ENCODE measurements at regions not wholly inside any gene's neighbourhood (a gene's known extent, or its start where the extent isn't known, plus 50 kb on each side); places are given as distances from the start of the nearest gene placed in this dataset.

DNA sequence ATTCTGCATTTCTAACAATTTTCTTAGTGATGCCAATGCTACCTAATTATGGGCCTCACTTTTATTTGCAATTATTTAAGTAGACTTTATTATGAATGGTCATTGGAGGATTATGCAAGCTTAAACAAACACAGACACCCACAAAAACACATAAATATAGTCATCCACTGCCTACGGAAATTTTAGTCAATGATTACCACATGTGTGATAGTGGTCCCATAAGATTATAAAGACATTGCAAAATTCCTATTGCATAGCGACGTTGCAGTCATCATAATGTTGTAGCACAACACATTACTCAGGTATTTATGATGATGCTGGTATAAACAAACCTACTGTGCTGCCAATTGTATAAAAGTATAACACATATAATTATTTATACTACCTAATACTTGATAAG lies 247.8 kb upstream of the ALCAM start:
- Histone ChIP-seq H3K9ac (ENCODE audit: control insufficient read depth, insufficient read depth, low read length) (no peak overlapping the region), H3K27me3 (replicated peaks in 1 of 2; ENCODE audit: control insufficient read depth in 2 of 2, insufficient read depth in 2 of 2, low read length in 1 of 2) (no peaks in the 10 kb centered on the region), H3K4me3 (no peak overlapping the region), H3K4me2 (ENCODE audit: control insufficient read depth, insufficient read depth) (no peak overlapping the region), H2AFZ (ENCODE audit: control insufficient read depth, low read depth, low read length) (no peak overlapping the region), H4K20me1 (ENCODE audit: control insufficient read depth, insufficient read depth) (no peaks in the 10 kb centered on the region), H3K4me1 (ENCODE audit: control insufficient read depth, insufficient read depth, low read length) (no peaks in the 10 kb centered on the region), H3K79me2 (ENCODE audit: control insufficient read depth, insufficient read depth, low read length) (no peaks in the 10 kb centered on the region), H3K36me3 (ENCODE audit: control insufficient read depth in 2 of 2, insufficient read depth in 2 of 2, low read length in 1 of 2) (no peaks in the 10 kb centered on the region), H3K27ac (ENCODE audit: control insufficient read depth, insufficient read depth) (no peak overlapping the region), H3K9me3 (replicated peaks; ENCODE audit: control insufficient read depth, insufficient read depth, low read length) (no peaks in the 10 kb centered on the region)
- POLR2A ChIA-PET: no interaction called here
- ATAC-seq: no peak
- FAIRE-seq: peak; percentile 66
- intact Hi-C loops (cut with micrococcal nuclease; ENCODE audit: unreplicated experiment) (no loop called here), in situ Hi-C loops (cut with MboI) (no loop called here)
- WGBS (ENCODE audit: insufficient coverage, insufficient replicate concordance, low lambda C conversion rate, missing lambda C conversion rate): 40% methylated on average over 3 of the region's 3 CpGs
- CTCF ChIA-PET: no interaction called here
- BruUV-seq (replicated peaks): no TSS peak
- SMC1A ChIA-PET (ENCODE audit: uncharacterized antibody, unreplicated experiment): no interaction called here
- DNase-seq (ENCODE audit: low read depth, low spot score): no peak
- TF ChIP-seq FOXM1 (IDR thresholded peaks at IDR 0.05; ENCODE audit: low read depth, low read length): no peak
- no peak for TF ChIP-seq PML (IDR thresholded peaks at IDR 0.05; ENCODE audit: low read length)
- TF ChIP-seq MEF2B (IDR thresholded peaks at IDR 0.05; ENCODE audit: partially characterized antibody, poor library complexity, severe bottlenecking): no peak
- no peak for TF ChIP-seq SIX5 (IDR thresholded peaks at IDR 0.05; ENCODE audit: low read depth, low read length, severe bottlenecking)
- TF ChIP-seq NFXL1 (IDR thresholded peaks at IDR 0.05; ENCODE audit: borderline replicate concordance): no peak
- TF ChIP-seq BMI1 (IDR thresholded peaks at IDR 0.05; ENCODE audit: borderline replicate concordance): no peak
- TF ChIP-seq PAX8 (IDR thresholded peaks at IDR 0.05): no peak
- RAD21 ChIA-PET (ENCODE audit: unreplicated experiment): no interaction called here

DNA sequence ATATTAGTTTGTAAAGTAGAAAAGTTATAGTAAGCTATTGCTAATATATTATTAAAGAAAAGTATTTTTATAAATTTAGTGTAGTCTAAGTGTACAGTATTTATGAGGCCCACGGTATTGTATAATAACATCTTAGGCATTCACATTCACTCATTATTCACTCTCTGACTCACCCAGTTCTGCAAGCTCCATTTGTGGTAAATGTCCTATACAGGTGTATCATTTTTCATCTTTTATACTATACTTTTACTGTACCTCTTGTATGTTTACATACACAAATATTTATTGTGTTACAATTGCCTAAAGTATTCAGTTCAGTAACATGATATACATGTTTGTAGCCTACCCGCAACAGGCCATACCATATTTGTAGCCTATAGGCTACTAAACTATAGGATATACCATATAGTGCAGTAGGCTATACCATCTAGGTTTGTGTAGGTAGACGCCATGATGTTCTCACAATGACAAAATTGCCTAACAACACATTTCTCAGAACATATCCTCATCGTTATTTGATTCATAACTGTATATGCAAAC lies 246.8 kb upstream of the ALCAM start:
- TF ChIP-seq TCF12 (IDR thresholded peaks at IDR 0.05; ENCODE audit: low read depth, low read length) (no peak), NR2C2 (IDR thresholded peaks at IDR 0.05; ENCODE audit: borderline replicate concordance, control insufficient read depth, insufficient read length, low read depth) (no peak), HDGF (IDR thresholded peaks at IDR 0.05) (no peak), BACH1 (IDR thresholded peaks at IDR 0.05; ENCODE audit: borderline replicate concordance) (no peak), TARDBP (IDR thresholded peaks at IDR 0.05; ENCODE audit: borderline replicate concordance) (no peak), POLR2A (IDR thresholded peaks at IDR 0.05; ENCODE audit: low read depth, low read length) (no peak), TCF3 (IDR thresholded peaks at IDR 0.05; ENCODE audit: borderline replicate concordance, insufficient read depth, low read depth, low read length) (no peak), RELA (IDR thresholded peaks at IDR 0.05; ENCODE audit: borderline replicate concordance, partially characterized antibody) (no peak)
- TF ChIP-seq, protein P1, sequence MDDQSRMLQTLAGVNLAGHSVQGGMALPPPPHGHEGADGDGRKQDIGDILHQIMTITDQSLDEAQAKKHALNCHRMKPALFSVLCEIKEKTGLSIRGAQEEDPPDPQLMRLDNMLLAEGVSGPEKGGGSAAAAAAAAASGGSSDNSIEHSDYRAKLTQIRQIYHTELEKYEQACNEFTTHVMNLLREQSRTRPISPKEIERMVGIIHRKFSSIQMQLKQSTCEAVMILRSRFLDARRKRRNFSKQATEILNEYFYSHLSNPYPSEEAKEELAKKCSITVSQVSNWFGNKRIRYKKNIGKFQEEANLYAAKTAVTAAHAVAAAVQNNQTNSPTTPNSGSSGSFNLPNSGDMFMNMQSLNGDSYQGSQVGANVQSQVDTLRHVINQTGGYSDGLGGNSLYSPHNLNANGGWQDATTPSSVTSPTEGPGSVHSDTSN (IDR thresholded peaks at IDR 0.05; ENCODE audit: insufficient replicate concordance, low read depth, low read length): no peak
- intact Hi-C loops (cut with micrococcal nuclease; ENCODE audit: unreplicated experiment): no loop called here
- ATAC-seq (no peak), DNase-seq (ENCODE audit: low read depth, low spot score) (no peak), FAIRE-seq (no peak)
- Histone ChIP-seq H3K36me3 (ENCODE audit: control insufficient read depth in 2 of 2, insufficient read depth in 2 of 2, low read length in 1 of 2) (no peaks in the 10 kb centered on the region), H3K9ac (ENCODE audit: control insufficient read depth, insufficient read depth, low read length) (no peak overlapping the region), H3K9me3 (replicated peaks; ENCODE audit: control insufficient read depth, insufficient read depth, low read length) (no peaks in the 10 kb centered on the region), H4K20me1 (ENCODE audit: control insufficient read depth, insufficient read depth) (no peaks in the 10 kb centered on the region), H3K79me2 (ENCODE audit: control insufficient read depth, insufficient read depth, low read length) (no peaks in the 10 kb centered on the region), H3K4me2 (ENCODE audit: control insufficient read depth, insufficient read depth) (no peak overlapping the region), H3K27ac (ENCODE audit: control insufficient read depth, insufficient read depth) (no peak overlapping the region), H2AFZ (ENCODE audit: control insufficient read depth, low read depth, low read length) (no peak overlapping the region), H3K27me3 (replicated peaks in 1 of 2; ENCODE audit: control insufficient read depth in 2 of 2, insufficient read depth in 2 of 2, low read length in 1 of 2) (no peaks in the 10 kb centered on the region), H3K4me1 (ENCODE audit: control insufficient read depth, insufficient read depth, low read length) (no peaks in the 10 kb centered on the region), H3K4me3 (no peak overlapping the region)
- CTCF ChIA-PET: interaction anchor here (0.6 kb wide), 1 partner anchor 859 kb away, joined by 3 read pairs; no protein-coding TSS in a partner anchor
- BruUV-seq (replicated peaks): no TSS peak
- RAD21 ChIA-PET (ENCODE audit: unreplicated experiment): no interaction called here
- SMC1A ChIA-PET (ENCODE audit: uncharacterized antibody, unreplicated experiment): interaction anchor here (0.6 kb wide), 1 partner anchor 1819 kb away, joined by 3 read pairs; no protein-coding TSS in a partner anchor
- WGBS (ENCODE audit: insufficient coverage, insufficient replicate concordance, low lambda C conversion rate, missing lambda C conversion rate): 37% methylated on average over 4 of the region's 4 CpGs
- POLR2A ChIA-PET: no interaction called here
- in situ Hi-C loops (cut with MboI): no loop called here
